GM12873 (cell line): ENCODE measurements at regions not wholly inside any gene's neighbourhood (a gene's known extent, or its start where the extent isn't known, plus 50 kb on each side); places are given as distances from the start of the nearest gene placed in this dataset.

ENCODE experiments used
- TF ChIP-seq, protein P1 (sequence below): IDR thresholded peaks from 2 replicates; pipeline ENCODE4 v1.5.1; 2012; ENCODE audit warnings: low read depth, mild to moderate bottlenecking, moderate library complexity, low read length, control low read depth; ENCODE audit not compliant: insufficient read depth; ENCODE audit errors: missing control alignments

DNA sequence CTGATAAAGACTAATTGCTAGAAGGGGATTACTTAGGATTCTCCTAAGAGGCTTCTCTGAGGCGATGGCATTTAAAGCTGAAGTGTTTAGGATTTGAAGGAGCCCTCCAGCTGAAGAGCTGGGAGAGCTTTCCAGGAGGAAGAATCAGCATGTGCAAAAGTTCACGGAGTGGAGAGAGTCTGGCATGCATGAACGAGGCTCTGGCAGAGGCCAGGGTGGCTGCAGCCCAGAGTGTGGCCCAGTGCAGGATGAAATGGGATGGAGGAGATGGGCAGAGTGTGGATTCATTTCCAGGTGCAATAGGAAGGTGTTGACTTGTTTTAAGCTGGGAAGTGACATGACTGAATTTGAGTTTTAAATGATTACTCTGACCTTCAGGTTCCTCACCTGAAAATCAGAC is 249.0 kb upstream of the CCL2 start:
- TF ChIP-seq, protein P1, sequence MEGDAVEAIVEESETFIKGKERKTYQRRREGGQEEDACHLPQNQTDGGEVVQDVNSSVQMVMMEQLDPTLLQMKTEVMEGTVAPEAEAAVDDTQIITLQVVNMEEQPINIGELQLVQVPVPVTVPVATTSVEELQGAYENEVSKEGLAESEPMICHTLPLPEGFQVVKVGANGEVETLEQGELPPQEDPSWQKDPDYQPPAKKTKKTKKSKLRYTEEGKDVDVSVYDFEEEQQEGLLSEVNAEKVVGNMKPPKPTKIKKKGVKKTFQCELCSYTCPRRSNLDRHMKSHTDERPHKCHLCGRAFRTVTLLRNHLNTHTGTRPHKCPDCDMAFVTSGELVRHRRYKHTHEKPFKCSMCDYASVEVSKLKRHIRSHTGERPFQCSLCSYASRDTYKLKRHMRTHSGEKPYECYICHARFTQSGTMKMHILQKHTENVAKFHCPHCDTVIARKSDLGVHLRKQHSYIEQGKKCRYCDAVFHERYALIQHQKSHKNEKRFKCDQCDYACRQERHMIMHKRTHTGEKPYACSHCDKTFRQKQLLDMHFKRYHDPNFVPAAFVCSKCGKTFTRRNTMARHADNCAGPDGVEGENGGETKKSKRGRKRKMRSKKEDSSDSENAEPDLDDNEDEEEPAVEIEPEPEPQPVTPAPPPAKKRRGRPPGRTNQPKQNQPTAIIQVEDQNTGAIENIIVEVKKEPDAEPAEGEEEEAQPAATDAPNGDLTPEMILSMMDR = no peak

DNA sequence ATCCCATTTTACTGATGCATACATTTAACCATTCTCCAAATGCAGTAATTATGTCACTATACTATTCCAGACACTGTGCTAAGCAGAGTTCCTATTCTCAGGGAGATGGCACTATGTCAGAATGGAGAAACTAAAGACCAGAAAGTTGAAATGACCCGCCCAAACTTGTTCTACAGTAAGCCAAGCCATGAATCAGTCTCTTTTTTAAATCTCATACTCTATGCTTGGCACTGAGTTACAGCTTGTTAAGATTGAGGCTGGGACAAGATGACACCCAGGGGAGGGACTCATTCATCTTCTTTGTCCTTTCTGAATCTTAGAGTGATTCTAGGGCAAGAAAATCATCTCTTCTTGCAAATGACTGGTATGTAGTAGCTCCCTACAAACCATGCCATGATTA is 247.0 kb upstream of the CCL2 start:
- TF ChIP-seq, protein P1 = no peak

DNA sequence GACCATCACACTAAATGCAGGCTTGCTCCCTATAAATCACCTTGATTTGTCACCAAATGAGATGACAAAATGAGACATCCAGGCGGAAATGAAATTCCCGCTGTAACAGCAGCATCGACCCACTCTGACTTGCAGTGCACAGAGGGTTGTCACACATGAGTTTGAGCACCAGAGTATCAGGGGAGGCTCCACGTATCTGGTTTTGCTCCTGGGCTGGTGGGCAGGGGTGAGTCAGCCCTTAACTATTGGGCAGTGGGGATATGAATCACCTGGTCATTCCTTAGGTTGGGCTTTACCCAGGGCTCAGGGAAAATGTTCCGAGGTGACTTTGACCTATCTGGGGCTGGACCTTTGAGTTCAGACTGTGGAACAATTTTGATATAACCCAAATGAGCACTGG is 245.2 kb upstream of the CCL2 start:
- TF ChIP-seq, protein P1 = no peak

DNA sequence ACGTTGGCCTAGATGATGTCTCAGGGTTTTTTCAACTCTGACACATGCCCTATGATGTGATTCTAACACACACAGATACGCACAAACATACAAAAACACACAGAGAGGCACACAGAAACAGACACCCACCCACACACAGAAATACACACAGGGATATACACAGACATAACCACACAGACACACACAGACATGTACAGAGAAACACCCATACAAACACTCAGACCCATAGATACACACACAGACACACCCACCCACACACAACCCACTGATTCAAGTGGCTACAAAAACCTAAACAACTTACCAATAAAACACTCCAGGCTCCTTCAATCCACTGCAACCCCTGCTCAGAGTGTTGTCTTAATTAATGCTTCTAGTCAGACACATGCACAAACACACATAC is 244.6 kb upstream of the CCL2 start:
- TF ChIP-seq, protein P1 = no peak

DNA sequence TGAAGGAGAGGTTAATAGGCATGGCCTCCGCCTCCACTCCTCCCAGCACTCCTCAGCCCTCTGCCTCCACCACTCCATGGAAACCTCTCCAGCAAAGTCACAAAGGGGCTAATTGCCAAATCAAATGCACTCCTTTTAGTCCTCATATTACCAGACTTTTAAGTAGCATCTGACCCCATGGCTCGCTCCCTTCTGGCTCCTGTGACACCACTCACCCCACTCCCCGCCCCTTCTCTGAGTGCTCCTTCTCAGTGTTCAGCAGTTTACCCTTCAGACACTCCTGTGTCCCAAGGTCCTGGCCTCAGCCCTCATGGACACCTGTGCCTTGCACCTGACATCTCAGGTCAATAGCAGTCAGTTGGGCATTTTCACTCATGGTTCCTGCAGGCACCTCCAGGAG is 243.5 kb upstream of the CCL2 start:
- TF ChIP-seq, protein P1 = no peak

DNA sequence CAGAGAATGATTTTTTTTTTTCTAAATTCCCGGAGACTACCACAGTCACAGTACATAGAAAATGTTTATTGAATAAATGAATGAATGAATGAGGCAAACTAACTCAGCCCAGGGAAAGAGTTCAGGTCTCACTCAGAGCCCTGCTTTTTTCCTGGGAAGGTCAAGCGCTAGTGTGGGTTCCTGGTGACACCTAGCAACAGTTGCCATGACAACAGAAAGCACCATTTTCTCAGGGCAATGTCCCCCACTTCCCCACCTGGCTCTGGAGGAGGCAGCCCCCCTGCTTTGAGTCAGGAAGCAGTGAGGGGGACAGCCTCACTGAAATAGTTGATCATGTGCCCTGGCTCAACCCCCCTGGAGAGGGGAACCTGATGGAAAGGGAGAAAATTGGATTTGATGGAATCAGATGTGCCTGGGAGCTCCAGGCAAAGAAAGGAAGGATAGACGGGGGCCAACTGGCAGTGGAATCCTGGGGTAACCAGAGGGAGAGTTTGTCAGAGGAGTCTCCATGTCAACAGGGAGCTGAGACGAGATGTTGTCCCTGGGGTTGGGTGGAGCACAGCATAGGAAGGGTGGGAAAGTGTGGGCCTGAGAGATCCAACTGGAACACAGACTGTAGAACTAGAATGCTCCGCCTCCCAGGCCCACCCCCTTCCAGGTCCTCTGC is 242.2 kb upstream of the CCL2 start:
- TF ChIP-seq, protein P1 = no peak

DNA sequence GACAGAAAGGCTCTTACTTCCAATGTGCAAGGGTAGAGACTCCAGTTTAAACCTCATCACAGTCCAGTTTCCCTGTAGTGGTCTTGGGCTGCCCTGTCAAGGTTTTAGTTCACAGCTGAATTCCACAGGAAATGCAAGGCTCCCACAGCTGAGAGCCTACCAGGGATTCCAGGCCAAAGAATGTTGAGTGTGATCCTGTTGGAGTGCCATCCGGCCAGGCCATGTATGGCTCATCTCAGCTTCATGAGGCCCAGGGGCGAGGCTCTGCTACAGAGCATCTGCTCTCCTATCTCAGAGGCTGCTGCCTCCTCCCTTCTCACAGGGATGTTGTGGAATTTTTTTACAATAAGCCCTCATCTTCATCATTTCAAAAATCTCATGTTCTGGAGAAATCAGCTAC is 239.8 kb upstream of the CCL2 start:
- TF ChIP-seq, protein P1 = no peak
